ENCODE measurements at regions not wholly inside any gene's neighbourhood (a gene's known extent, or its start where the extent isn't known, plus 50 kb on each side); places are given as distances from the start of the nearest gene placed in this dataset.
"Not testable (repeated sequence)": the region's sequence is repeated elsewhere in the genome, so short reads cannot be mapped to it uniquely, and the experiment has no call there.

GRCh38 chr5:13579091-13579490, 365.4 kb downstream of the DNAH5 start:
- H3K9me3 ChIP-seq, DNase-seq, H3K27me3 ChIP-seq, H3K4me3 ChIP-seq, H3K36me3 ChIP-seq: not testable (repeated sequence)

DNA sequence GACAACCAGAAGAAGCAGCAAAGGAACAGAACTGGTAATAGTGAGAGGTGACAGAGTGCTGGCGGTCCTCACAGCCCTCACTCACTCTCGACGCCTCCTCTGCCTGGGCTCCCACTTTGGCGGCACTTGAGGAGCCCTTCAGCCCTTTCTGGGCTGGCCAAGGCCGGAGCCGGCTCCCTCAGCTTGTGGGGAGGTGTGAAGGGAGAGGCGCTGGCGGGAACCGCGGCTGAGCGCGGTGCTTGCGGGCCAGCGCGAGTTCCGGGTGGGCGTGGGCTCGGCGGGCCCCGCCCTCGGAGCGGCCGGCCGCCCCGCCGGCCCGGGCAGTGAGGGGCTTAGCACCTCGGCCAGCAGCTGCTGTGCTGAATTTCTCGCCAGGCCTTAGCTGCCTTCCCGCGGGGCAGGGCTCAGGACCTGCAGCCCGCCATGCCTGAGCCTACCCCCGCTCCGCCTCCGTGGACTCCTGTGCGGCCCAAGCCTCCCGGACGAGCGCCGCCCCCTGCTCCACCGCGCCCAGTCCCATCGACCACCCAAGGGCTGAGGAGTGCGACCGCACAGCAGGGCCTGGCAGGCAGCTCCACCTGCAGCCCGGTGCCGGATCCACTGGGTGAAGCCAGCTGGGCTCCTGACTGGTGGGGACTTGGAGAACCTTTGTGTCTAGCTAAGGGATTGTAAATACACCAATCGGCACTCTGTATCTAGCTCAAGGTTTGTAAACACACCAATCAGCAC, 366.0 kb downstream of the DNAH5 start:
- not testable (repeated sequence) for DNase-seq, H3K4me3 ChIP-seq, H3K27me3 ChIP-seq, H3K9me3 ChIP-seq, H3K36me3 ChIP-seq

DNA sequence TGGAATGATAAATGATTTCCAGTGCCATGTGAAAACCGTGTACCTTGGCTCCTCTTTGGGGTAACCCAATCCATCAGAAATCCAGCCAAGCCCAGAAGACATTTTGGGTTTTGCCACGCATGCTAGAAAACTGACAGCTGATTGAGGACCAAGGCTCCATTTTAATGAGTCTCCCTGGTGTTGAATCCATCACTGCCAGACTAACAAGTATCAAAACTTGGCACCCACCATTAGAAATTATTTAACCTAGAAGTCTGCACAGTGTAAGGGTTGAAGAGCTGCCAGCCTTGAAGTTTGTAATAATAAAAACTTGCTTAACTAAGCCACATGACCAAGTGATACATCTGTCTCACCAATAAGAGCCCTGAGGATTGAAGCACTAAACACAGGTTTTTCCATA, 369.9 kb downstream of the DNAH5 start:
- DNase-seq: no peak
- Histone ChIP-seq H3K36me3 (no peaks in the 10 kb centered on the region), H3K27me3 (no peaks in the 10 kb centered on the region), H3K4me3 (no peak overlapping the region), H3K9me3 (peaks cover under 1% of the 10 kb centered on the region)

- Histone ChIP-seq H3K4me3 (no peak overlapping the region), H3K27me3 (no peaks in the 10 kb centered on the region), H3K9me3 (peaks cover 5% of the 10 kb centered on the region), H3K36me3 (no peaks in the 10 kb centered on the region; the same call in 1 of the 2 replicates)
- DNase-seq: no peak
Measured at GRCh38 chr5:13572163-13572562, 372.3 kb downstream of the DNAH5 start.

DNA sequence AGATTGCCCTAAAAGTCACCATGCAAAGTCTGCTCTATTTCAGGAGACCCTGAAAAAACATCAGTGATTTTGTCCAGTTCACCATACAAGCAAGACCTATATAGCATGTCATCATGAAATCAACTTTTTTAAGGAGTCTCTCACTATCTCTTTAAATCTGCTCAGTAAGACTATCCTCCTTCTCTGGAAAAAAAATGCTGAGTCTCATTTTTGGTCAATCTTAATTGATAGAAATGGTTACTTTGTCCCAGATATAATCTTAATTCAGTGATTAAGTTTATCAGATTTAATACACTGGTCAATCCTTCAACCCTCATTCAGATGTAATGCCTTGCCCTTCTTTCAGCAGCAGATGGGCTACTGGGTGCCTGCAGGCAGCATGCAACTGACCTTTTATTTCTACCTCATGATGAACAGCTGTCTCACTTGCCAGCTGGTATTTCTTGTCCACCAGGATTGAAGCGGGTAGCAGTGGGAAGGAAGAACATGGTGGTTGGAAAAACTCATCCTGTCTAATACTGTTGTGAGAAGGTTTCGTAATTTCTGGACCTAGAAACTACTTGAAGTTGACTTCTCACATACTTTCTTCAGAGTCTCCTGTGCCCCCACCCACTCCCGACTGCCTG, 375.3 kb downstream of the DNAH5 start:
- Histone ChIP-seq H3K36me3 (peaks cover 7% of the 10 kb centered on the region), H3K9me3 (peaks cover 21% of the 10 kb centered on the region), H3K27me3 (no peaks in the 10 kb centered on the region), H3K4me3 (no peak overlapping the region)
- no peak for DNase-seq

GRCh38 chr5:13567819-13568218, 376.7 kb downstream of the DNAH5 start:
- Histone ChIP-seq H3K4me3 (no peak overlapping the region), H3K36me3 (peaks cover 7% of the 10 kb centered on the region), H3K27me3 (no peaks in the 10 kb centered on the region), H3K9me3 (peaks cover 24% of the 10 kb centered on the region)
- DNase-seq: peak; percentile 79

DNA sequence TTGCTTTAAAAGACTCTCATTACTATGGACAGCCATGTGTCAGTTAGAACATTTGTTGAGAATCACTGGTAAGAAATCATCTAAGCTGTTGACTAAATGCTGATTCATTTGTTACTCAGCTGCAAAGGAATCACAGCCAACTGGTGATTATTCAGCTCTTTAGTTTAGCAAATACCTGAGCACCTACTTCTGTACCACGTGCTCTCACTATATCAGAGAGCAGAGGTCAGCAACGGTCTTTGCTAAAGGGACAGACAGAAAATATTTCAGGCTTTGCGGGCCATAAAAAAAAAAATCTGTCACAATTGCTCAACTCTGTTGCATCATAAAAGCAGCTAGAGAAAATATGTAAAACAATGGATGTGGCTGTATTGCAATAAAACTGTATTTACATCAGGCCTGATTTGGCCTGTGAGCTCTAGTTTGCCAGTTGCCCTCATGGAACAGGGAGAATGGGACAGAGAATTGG, 377.6 kb downstream of the DNAH5 start:
- peaks cover 7% of the 10 kb centered on the region for H3K36me3 ChIP-seq
- DNase-seq: peak; percentile 80
- no peaks in the 10 kb centered on the region for H3K27me3 ChIP-seq
- H3K4me3 ChIP-seq: no peak overlapping the region
- H3K9me3 ChIP-seq: peaks cover 24% of the 10 kb centered on the region

- Histone ChIP-seq H3K4me3 (no peak overlapping the region), H3K9me3 (no peaks in the 10 kb centered on the region; the same call in 1 of the 2 replicates), H3K27me3 (no peaks in the 10 kb centered on the region), H3K36me3 (no peaks in the 10 kb centered on the region)
- DNase-seq: no peak
Measured at GRCh38 chr5:13558408-13558807, 386.1 kb downstream of the DNAH5 start.

DNA sequence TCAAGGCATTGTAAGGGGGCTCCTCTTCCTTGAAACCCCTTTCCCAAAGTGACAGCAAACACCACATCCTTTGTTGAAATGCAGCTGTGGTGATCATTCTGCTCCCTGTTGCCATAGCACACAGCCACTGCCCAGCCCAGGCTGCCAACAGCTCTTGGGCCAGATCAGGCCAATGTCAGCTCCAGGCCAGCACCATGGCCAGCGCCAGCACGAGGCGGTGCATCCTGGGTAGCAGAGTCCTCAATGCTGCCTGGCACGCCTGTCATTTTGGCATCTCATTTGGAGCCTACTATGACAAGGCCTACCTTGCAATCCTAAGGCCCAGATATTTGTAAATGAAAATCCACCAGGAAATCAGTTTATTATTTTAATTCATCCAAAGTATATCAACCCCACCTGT, 390.6 kb downstream of the DNAH5 start:
- peak; percentile 55 for DNase-seq
- no peak overlapping the region for H3K4me3 ChIP-seq
- H3K27me3 ChIP-seq: no peaks in the 10 kb centered on the region
- no peaks in the 10 kb centered on the region for H3K9me3 ChIP-seq
- H3K36me3 ChIP-seq: no peaks in the 10 kb centered on the region

DNA sequence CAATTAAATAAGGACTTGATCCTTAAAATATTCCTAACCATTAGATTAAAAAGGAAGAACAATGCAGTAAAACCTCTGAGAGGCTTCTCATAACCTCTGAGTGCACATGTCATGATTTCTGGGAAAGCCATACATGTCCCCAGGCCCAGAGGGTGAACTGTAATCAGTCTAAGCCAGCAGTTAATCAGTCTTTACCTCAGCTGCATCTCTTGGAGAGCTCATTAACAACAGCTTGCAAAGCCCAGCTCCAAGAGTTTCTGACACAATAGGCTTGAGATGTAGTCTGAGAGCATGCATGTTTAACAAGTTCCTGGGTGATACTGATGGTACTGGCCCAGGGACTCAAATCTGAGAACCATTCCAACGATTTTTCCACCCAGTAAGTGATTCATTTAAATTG, 392.1 kb downstream of the DNAH5 start:
- H3K27me3 ChIP-seq: no peaks in the 10 kb centered on the region
- no peak overlapping the region for H3K4me3 ChIP-seq
- no peaks in the 10 kb centered on the region for H3K9me3 ChIP-seq
- H3K36me3 ChIP-seq: no peaks in the 10 kb centered on the region
- DNase-seq: no peak

DNA sequence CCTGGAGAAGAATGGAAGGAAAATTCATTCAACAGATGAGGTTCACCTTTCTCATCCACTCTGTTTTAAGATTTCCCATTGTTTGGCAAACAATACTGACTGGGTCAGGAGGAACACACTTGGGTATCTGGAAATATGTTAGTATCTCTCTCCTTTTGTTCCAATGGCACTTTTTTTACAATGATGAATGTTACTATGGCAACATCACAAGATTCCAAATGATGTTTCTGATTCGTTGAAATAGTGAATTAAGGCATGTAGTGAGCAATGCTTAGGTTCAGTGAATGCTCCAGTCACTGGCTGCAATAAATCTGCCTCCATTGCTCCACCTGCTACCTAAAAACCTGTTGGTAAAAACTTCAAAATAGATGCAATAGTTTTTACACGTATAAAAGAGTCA, 392.8 kb downstream of the DNAH5 start:
- no peak for DNase-seq
- no peaks in the 10 kb centered on the region for H3K36me3 ChIP-seq
- H3K9me3 ChIP-seq: no peaks in the 10 kb centered on the region
- H3K27me3 ChIP-seq: no peaks in the 10 kb centered on the region
- H3K4me3 ChIP-seq: no peak overlapping the region

DNA sequence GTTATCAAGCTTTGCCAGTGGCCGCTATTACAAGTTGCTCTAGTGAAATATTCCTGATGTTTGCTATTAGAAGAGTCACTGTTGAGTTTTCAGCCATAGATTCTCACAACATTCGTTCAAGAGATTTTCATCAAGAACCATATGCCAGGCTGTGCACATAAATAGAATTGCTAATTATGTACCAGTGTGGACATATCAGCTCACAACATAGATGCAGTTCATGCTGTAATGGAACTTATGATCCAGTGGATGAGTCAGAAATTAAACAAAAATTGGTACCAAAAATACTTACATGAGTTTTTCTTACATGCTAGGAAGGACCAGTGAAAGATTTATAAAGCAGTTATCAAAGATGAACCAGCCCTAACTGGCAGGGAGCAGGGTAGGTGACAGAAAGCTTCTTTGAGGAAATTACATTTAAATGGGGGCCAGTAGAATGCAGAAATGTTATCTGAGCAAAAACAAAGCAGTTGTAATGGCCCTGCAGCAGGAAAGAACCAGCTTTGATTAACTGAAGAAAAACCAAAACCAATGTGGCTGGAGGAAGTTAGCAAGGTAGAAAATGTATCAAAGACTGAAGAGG, 404.2 kb downstream of the DNAH5 start:
- no peaks in the 10 kb centered on the region for H3K36me3 ChIP-seq
- no peak for DNase-seq
- no peaks in the 10 kb centered on the region for H3K27me3 ChIP-seq
- peaks cover 12% of the 10 kb centered on the region for H3K9me3 ChIP-seq
- no peak overlapping the region for H3K4me3 ChIP-seq

DNA sequence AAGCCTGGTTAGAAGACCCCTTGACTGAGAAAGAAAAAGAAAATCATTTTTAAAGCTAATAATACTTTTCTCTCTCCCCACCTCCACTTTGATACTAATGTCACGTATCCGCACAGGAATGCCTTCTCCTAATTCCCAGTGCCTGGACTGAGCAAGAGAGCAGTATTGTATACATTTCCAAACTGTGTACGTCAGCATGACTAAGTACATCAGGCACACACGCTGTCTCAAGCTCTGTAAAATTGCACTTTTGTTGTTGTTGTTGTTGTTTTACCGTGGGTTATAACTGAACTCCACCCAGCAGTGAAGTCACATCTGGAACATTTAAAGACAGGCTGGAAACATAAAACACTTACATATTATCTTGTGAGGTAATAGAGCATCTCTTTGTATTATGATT, 407.6 kb downstream of the DNAH5 start:
- Histone ChIP-seq H3K36me3 (no peaks in the 10 kb centered on the region), H3K4me3 (no peak overlapping the region), H3K27me3 (no peaks in the 10 kb centered on the region), H3K9me3 (no peaks in the 10 kb centered on the region)
- DNase-seq: no peak

GRCh38 chr5:13533833-13534232, 410.7 kb downstream of the DNAH5 start:
- DNase-seq: no peak
- Histone ChIP-seq H3K4me3 (no peak overlapping the region), H3K9me3 (no peaks in the 10 kb centered on the region), H3K27me3 (no peaks in the 10 kb centered on the region), H3K36me3 (no peaks in the 10 kb centered on the region)

GRCh38 chr5:13529300-13529699, 415.2 kb downstream of the DNAH5 start:
- H3K36me3 ChIP-seq: no peaks in the 10 kb centered on the region

GRCh38 chr5:13524936-13525335, 419.6 kb downstream of the DNAH5 start:
- Histone ChIP-seq H3K27me3 (no peaks in the 10 kb centered on the region), H3K4me3 (no peak overlapping the region), H3K36me3 (no peaks in the 10 kb centered on the region), H3K9me3 (no peaks in the 10 kb centered on the region)
- no peak for DNase-seq

More at GRCh38 chr5:13529300-13529699, 415.2 kb downstream of the DNAH5 start:
- Histone ChIP-seq H3K27me3 (no peaks in the 10 kb centered on the region), H3K4me3 (no peak overlapping the region), H3K9me3 (no peaks in the 10 kb centered on the region)
- DNase-seq: no peak

DNA sequence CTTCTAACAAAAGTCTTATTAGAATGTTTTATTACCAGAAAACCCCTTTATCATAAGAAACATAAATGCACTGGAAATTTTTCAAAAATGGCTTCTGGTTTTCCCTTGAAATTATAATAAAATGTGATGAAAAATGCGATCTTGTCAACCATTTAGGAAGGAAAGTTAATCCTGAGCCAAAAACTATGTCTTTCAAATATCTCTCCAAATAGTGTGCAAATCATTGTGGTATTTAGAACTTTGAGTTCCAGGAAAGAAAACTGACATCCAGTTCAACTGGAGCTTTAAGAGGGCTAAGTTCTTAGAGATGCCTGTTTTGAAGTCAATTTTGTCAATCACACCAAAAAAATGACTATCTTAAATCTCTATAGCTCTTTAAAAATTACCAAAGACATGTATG, 425.4 kb downstream of the DNAH5 start:
- no peaks in the 10 kb centered on the region for H3K27me3 ChIP-seq
- DNase-seq: no peak
- no peak overlapping the region for H3K4me3 ChIP-seq
- H3K9me3 ChIP-seq: no peaks in the 10 kb centered on the region
- H3K36me3 ChIP-seq: no peaks in the 10 kb centered on the region

DNA sequence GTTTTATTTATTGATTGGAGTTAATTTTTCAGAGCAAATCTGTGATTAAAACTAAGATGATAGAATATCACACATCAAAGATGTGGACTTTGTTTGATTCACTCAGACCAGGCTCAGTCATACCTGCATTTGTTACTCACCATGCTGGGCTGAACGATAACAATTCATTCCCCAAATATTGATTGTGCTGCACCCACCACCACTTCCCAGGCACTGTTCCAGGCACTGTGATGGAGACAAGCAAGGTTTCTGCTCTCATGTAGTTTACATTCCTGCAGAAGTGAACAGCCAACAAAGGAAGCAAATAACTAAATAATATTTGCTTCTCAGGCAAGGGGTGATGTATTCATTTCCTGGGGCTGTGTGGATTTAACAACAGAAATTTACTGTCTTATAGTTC, 428.3 kb downstream of the DNAH5 start:
- no peaks in the 10 kb centered on the region for H3K36me3 ChIP-seq

More for the DNA sequence above, 428.3 kb downstream of the DNAH5 start:
- DNase-seq: peak; percentile 12
- H3K9me3 ChIP-seq: no peaks in the 10 kb centered on the region
- no peaks in the 10 kb centered on the region for H3K27me3 ChIP-seq
- H3K4me3 ChIP-seq: no peak overlapping the region
